ENCODE measurements at regions not wholly inside any gene's neighbourhood (a gene's known extent, or its start where the extent isn't known, plus 50 kb on each side); places are given as distances from the start of the nearest gene placed in this dataset.

DNA sequence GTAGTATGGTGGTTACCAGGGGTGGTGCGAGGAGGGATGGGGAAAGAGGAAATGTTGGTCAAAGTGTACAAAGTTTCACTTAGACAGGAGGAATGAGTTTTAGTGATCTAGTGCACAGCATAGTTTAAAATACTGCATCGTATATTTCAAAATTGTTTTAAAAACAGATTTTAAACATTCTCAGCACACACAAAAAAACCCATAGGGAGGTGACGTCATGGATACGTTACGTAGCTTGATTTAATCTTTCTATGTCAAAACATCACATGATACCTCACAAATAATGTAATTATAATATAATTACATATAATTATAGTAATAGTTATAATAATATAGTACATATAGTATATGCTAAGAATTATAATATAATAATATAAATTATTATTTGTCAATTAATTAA is 614.2 kb downstream of the TMEM114 start:
- TF ChIP-seq, protein P1, sequence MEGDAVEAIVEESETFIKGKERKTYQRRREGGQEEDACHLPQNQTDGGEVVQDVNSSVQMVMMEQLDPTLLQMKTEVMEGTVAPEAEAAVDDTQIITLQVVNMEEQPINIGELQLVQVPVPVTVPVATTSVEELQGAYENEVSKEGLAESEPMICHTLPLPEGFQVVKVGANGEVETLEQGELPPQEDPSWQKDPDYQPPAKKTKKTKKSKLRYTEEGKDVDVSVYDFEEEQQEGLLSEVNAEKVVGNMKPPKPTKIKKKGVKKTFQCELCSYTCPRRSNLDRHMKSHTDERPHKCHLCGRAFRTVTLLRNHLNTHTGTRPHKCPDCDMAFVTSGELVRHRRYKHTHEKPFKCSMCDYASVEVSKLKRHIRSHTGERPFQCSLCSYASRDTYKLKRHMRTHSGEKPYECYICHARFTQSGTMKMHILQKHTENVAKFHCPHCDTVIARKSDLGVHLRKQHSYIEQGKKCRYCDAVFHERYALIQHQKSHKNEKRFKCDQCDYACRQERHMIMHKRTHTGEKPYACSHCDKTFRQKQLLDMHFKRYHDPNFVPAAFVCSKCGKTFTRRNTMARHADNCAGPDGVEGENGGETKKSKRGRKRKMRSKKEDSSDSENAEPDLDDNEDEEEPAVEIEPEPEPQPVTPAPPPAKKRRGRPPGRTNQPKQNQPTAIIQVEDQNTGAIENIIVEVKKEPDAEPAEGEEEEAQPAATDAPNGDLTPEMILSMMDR (IDR thresholded peaks at IDR 0.05): no peak
- no peak for TF ChIP-seq POLR2A (IDR thresholded peaks at IDR 0.05)
- no peak for TF ChIP-seq EP300 (IDR thresholded peaks at IDR 0.05)

All from ovary (tissue), 3 donors.